ENCODE measurements at regions not wholly inside any gene's neighbourhood (a gene's known extent, or its start where the extent isn't known, plus 50 kb on each side); places are given as distances from the start of the nearest gene placed in this dataset.

- no peak for DNase-seq
These were observed 150.2 kb upstream of the VSTM2B start for GRCh38 chr19:29375429-29376119.

- DNase-seq = no peak
These were observed 148.9 kb upstream of the VSTM2B start for GRCh38 chr19:29376855-29377354.

GRCh38 chr19:29378126-29378525 is 147.7 kb upstream of the VSTM2B start:
- no peak for DNase-seq

GRCh38 chr19:29378543-29379080 is 147.2 kb upstream of the VSTM2B start:
- DNase-seq = no peak

DNA sequence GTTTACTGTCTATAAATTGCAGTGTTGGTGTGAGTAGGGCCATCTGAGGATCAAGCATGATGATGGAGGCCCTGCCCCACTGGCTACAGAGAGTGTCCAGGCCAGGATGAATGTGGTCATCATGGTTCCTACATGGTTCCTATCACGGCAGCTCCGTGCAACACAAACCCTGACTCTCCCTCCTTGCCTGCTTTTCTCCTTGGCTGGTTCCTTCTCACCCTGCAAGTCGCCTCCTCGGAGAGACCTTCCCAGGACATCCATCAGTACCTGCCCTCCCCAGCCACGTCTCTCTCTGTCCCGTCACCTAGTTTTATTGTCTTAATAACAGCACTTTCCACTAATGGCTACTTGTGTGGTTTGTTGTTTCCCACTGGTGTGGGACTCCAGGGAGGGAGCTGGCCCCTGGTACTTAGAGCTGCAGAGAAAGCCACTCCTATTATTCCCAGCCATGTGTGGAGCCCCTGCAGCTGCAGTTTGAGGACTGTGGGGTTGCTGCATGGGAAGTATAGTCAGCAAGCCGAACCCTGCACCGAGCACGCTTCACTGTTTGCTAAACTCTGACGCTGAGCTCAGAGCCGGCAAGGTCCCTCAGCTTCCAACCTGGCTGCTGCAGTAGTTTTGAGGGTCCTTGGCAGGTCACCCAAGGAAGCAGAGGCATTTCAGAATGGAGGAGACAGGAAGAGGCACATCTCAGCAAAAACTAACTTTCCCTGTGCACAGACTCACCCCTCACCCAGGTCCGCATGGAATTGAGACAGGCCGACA is 146.4 kb upstream of the VSTM2B start:
- no peak for DNase-seq

DNA sequence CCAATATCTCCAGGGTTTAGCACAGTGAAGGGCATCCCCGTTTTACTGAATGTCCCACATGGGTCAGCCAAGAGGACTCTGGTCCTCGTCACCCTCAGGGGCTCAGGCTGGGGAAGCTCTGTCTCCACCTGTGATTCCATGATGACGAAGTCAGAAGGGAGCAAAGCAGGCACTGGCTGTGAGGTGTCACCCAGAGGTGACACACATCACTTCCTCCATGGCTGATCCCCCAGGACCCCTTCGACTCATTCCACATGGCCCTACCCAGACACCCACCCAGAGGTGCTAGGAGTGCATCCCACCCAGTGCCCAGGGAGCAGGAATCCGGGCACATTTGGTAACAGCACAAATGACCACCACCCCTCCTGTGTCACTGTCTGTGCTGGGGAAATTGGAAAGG is 145.2 kb upstream of the VSTM2B start:
- no peak for DNase-seq

GRCh38 chr19:29381353-29382203 is 144.2 kb upstream of the VSTM2B start:
- no peak for DNase-seq

DNA sequence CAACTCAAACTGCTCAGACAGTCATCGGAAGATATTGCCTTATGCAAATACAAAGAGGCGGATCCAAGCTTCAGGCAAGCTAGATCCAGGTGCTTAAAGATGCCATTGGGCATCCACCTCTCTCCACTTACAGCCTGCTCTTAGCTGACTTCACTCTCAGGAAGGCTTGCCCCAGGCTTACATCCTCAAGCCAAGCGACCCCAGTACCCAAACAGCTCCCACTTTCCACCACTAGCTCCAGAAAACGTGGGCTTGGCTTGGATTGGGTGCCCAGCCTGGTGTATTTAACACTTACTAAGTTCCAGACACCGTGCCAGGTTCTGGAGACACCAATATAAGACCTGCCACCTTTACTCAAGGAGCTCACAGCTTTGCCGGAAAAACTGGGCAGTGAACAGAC is 142.1 kb upstream of the VSTM2B start:
- DNase-seq = no peak

DNA sequence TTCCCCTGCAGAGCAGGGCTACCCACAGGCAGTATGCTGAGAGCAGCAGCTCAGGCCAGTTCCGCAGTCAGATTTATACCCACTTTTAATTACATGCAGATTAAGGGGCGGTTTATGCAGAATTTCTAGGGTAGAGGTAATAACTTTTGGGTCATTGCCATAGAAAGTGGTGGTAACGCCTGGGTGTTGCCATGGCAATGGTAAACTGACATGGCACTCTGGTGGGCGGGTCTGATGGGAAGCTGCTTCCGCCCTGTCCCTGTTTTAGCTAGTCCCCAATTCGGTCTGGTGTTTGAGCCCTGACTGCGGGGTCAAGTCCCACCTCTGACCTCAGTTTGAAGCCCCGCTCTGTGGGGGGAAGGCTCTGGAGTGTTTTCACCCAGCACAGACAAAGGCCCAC is 141.1 kb upstream of the VSTM2B start:
- no peak for DNase-seq

DNA sequence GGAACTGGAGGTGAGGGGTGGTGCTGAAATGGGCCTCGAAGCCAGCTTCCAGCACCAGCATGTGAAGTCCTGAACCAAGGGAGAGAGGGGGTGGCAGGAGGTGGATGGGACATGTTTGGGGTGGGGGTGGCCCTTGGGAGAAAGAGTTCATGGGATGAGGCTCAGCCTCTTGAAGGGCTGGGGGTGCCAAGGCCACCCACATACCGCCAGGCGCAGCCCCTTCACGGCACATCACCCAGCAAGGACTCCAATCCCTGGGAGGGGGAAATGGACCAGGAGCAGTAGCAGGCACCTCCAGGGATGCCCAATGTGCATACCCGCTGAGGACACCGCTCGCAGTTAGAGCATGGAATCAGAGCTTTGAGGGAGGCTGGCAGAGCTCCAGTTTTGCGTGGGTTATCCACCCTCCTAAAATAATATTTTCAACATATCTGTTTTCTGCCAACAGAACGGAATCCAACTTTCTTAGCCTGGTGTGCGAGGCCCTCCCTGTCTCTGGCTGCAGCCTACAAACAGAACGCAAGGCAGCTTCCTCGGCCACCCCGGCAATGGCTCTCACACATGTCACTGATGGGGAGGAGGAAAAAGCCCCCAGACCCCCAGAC is 140.5 kb upstream of the VSTM2B start:
- no peak for DNase-seq

- no peak for DNase-seq
These were observed 138.8 kb upstream of the VSTM2B start for GRCh38 chr19:29386970-29387369.

DNA sequence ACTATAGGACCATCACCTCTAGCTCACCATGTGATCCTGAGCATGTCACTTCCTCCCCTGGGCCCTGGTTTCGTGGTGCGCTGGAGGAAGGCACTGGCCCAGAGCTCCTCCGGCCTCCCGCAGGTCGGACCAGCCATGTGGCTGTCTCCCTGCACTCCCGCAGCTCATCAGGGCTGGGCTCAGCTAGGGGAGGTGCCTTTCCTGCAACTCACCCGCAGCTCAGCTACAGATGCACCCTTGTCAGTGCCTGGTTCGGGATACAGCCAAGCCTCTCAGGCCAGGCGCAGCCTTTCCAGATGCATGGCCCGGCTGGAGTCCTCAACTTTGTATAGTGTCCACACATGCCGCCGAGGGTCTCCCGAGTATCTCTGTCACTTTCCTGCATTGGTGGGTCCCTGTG is 138.2 kb upstream of the VSTM2B start:
- no peak for DNase-seq

GRCh38 chr19:29389495-29389894 is 136.3 kb upstream of the VSTM2B start:
- DNase-seq = no peak

DNA sequence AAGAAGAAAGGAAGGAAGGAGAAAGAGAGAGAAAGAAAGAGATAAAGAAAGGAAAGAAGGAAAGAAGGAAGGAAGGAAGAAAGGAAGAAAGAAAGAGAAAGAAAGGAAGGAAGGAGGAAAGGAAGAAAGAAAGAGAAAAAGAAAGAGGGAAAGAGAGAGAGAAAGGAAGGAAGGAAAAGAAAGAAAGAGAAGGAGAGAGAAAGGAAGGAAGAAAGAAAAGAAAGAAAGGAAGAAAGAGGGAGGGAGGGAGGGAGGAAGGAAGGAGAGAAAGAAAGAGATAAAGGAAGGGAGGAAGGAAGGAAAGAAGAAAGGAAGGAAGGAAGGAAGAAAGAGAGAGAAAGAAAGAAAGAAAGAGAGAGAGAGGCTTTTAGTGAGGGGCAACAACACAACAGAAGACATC is 135.1 kb upstream of the VSTM2B start:
- no peak for DNase-seq

GRCh38 chr19:29393915-29394460 is 131.8 kb upstream of the VSTM2B start:
- DNase-seq = no peak

GRCh38 chr19:29395111-29395733 is 130.6 kb upstream of the VSTM2B start:
- no peak for DNase-seq

DNA sequence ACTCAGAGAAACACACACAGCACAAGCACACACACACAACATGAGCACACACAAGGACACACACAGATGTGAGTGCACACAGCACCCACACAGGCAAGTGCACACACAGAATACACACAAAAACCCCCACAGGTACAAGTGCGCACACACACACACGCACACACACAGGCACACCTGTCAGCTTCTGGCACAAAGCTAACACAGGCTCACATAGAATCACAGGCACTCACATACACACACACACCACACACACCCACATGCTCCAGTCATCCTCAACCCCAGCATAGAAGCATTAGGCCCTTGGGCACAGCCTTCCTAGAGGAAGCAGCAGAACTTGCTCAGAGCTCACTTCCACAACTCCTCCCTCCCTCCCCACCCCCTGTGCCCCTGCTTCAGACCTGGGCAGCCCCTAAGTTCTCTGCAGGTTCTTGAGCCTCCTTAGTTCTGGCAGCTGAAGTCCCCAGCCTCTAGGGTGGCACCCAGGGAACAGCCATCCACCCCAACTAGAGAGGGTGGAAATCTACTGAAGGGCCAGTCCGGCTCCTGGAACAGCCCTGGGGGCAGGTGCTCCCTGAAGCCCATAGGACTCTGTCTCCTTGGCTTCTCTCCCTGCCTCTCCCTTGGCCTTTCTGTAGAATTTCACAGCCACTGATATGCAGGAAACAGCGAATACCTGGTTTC is 129.9 kb upstream of the VSTM2B start:
- DNase-seq = no peak

- DNase-seq = no peak
These were observed 128.9 kb upstream of the VSTM2B start for GRCh38 chr19:29396925-29397324.

GRCh38 chr19:29397748-29398147 is 128.0 kb upstream of the VSTM2B start:
- no peak for DNase-seq

GRCh38 chr19:29399804-29400203 is 126.0 kb upstream of the VSTM2B start:
- DNase-seq = no peak

Data from stimulated activated naive CD4-positive, alpha-beta T cell treated with Interleukin-2 at 50 U/mL for 16 hours (primary cell).